ENCODE measurements at regions not wholly inside any gene's neighbourhood (a gene's known extent, or its start where the extent isn't known, plus 50 kb on each side); places are given as distances from the start of the nearest gene placed in this dataset.

DNA sequence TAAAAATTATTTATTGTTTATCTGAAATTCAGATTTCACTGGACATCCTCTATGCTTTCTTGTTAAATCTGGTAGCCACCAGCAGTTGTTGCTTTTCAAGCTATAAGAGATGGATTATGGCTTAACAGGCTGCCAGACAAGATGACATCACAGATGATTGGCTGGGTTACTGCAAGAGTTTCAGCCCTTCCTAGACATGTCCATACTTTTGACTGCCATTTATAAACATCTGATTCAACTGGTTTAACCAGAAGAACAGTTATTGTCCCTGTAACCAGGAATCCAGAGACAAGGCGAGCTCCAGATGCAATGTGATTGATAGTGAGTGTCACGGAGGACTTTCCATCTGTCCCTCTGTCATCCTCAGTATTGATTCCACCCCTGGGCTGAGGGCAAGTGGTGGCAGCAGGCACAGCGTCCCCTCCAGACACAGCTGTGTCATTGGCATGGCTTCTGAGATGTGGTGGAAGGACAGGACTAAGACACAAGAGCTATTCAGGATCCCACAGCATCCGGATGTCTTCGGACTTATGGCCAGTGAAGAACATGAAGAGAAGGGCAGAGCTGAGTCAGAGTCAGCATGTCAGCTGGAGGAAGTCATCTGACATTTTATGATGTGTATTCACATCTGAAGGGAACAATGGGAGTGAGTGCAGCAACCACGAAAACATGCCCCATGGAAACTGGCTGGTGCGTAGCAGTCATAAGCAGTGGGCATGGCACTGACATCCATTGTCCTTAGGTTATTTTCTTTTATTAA is 284.5 kb upstream of the CDYL start:
- in situ Hi-C loops (cut with MboI; ENCODE audit: low sequenced_read_pairs, unreplicated experiment), result no loop called here
- TF ChIP-seq, protein P1, sequence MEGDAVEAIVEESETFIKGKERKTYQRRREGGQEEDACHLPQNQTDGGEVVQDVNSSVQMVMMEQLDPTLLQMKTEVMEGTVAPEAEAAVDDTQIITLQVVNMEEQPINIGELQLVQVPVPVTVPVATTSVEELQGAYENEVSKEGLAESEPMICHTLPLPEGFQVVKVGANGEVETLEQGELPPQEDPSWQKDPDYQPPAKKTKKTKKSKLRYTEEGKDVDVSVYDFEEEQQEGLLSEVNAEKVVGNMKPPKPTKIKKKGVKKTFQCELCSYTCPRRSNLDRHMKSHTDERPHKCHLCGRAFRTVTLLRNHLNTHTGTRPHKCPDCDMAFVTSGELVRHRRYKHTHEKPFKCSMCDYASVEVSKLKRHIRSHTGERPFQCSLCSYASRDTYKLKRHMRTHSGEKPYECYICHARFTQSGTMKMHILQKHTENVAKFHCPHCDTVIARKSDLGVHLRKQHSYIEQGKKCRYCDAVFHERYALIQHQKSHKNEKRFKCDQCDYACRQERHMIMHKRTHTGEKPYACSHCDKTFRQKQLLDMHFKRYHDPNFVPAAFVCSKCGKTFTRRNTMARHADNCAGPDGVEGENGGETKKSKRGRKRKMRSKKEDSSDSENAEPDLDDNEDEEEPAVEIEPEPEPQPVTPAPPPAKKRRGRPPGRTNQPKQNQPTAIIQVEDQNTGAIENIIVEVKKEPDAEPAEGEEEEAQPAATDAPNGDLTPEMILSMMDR (IDR thresholded peaks at IDR 0.05; ENCODE audit: borderline replicate concordance, control extremely low read depth, extremely low read depth, insufficient read depth, missing control alignments), result no peak
- DNase-seq (ENCODE audit: low spot score), result no peak

DNA sequence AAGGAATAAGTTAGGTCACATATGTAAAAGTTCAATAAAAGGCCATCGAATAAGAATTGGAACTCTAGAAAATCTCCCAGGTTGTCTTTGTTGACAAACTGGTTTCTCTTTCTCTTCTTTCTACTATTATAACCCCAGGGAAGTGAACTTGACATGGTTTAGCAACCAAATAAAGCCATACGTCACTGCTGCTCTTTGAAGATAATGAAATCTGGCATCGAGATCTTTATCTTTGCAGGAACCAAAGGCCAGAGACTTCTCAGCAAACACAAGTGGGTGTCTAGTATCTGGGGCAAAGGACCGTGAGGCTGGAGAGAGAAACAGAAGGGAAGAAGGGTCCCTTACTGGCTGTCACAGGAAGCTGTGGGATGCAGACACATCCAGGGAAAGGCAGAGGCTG is 286.7 kb upstream of the CDYL start:
- no peak for DNase-seq (ENCODE audit: low spot score)
- TF ChIP-seq, protein P1 (IDR thresholded peaks at IDR 0.05; ENCODE audit: borderline replicate concordance, control extremely low read depth, extremely low read depth, insufficient read depth, missing control alignments), result no peak
- in situ Hi-C loops (cut with MboI; ENCODE audit: low sequenced_read_pairs, unreplicated experiment), result no loop called here

DNA sequence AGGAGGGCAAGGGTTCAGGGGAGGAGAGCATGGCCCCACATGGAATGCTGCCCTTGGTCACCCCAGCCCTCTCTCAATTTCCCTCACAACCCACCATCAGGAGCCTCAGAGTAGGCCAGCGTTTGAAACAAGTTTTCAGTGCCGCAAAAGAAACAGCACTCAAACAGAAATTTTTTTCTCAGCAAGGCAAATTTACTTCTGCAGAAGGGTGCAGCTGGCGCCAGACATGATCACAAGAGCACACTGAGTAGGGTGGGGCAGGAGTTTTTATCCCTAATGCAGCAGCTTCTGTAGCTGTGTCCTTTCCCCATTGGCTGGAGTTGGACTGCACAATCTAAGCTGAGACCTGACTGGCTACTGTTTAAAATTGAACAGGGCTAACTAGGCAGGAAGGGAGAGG is 287.8 kb upstream of the CDYL start:
- no peak for DNase-seq (ENCODE audit: low spot score)
- in situ Hi-C loops (cut with MboI; ENCODE audit: low sequenced_read_pairs, unreplicated experiment), result no loop called here
- TF ChIP-seq, protein P1 (IDR thresholded peaks at IDR 0.05; ENCODE audit: borderline replicate concordance, control extremely low read depth, extremely low read depth, insufficient read depth, missing control alignments), result no peak

DNA sequence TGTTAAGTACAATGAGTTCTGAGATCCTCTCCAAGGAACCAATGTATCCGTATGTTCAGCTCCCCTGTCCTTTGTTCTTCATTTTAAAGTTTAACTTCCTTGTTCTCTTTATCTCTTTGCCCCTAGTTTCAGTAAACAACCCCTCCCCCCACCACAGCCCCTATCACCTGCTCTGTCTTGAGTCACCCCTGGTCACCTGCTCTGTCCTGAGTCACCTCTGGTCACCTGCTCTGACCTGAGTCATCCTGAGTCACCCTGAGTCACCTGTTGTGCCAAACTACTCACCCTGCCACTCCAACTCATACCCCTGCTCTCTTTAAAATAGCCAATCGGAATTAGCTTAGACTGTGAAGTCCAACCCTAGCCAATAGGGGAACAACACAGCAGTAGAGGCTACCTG is 288.7 kb upstream of the CDYL start:
- TF ChIP-seq, protein P1 (IDR thresholded peaks at IDR 0.05; ENCODE audit: borderline replicate concordance, control extremely low read depth, extremely low read depth, insufficient read depth, missing control alignments), result no peak
- in situ Hi-C loops (cut with MboI; ENCODE audit: low sequenced_read_pairs, unreplicated experiment), result no loop called here
- DNase-seq (ENCODE audit: low spot score), result no peak

DNA sequence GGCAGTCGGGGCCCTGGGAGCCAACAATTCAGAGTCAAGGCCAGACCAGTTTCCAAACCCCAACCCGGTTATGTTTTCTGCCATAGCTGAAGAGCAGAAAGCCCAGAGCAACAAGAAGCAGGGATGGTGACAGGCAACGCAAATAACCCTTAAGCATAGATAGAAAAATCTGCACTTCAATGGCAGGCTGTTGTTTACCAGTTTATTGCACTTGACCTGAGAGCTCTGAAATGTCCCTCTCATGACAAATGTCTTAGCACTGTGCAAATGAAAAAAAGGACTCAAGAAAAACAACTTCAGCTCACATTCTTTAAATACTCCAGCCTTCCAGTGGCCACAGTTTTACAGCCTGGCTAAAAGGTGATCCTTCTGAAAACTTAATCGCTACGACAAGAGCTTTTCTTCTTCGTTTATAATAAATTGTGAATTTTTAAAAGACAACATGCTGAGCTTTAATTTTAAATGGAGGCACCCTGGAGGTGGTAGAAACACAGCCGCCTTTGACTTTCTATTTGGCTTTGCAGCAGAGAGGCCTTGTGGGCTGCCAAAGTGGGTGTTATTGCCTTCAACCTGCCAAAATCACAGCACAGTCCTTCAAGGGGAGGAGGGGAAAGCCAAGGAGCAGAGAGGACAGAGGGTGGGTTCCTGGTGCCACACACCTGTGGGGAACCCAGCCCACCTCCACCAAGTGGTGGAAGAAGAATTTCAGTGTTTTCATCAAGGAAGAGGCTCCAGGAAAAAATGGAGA is 289.5 kb upstream of the CDYL start:
- DNase-seq (ENCODE audit: low spot score), result no peak
- in situ Hi-C loops (cut with MboI; ENCODE audit: low sequenced_read_pairs, unreplicated experiment), result no loop called here
- TF ChIP-seq, protein P1 (IDR thresholded peaks at IDR 0.05; ENCODE audit: borderline replicate concordance, control extremely low read depth, extremely low read depth, insufficient read depth, missing control alignments), result no peak

DNA sequence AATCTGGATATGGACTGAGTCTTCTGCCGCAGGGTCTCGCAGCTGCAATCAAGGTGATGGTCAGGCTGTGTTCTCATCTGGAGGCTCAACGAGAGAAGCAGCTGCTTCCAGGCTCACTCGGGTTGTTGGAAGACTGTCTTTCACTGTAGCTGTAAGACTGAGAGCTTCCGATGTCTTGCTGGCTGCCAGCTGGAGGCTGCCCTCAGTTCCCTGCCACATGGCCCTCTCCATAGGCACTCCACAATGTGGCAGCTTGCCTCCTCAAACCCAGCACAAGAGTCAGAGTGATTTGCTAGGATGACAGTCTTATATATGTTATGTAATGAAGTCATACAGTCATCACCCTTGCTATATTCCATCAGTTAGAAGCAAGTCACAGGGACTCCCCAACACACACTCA is 290.5 kb upstream of the CDYL start:
- no peak for DNase-seq (ENCODE audit: low spot score)
- TF ChIP-seq, protein P1 (IDR thresholded peaks at IDR 0.05; ENCODE audit: borderline replicate concordance, control extremely low read depth, extremely low read depth, insufficient read depth, missing control alignments), result no peak
- in situ Hi-C loops (cut with MboI; ENCODE audit: low sequenced_read_pairs, unreplicated experiment), result no loop called here
